ENCODE measurements at regions not wholly inside any gene's neighbourhood (a gene's known extent, or its start where the extent isn't known, plus 50 kb on each side); places are given as distances from the start of the nearest gene placed in this dataset.

- DNase-seq, result no peak
- 27% methylated on average over 3 of the region's 3 CpGs for WGBS (ENCODE audit: low lambda C conversion rate)
- H3K4me2 ChIP-seq, result no peak overlapping the region
- no peak overlapping the region for H2AFZ ChIP-seq (ENCODE audit: low read depth)
- no peak overlapping the region for H3K27ac ChIP-seq (ENCODE audit: low read depth in 2 of 2, low read length in 1 of 2)
- no peaks in the 10 kb centered on the region for H3K36me3 ChIP-seq (replicated peaks in 1 of 2; ENCODE audit: control insufficient read depth in 1 of 2, insufficient read depth in 2 of 2, low read length in 1 of 2)
- H3F3A ChIP-seq (replicated peaks; ENCODE audit: insufficient read depth), result no peaks in the 10 kb centered on the region
- H3K27me3 ChIP-seq (ENCODE audit: insufficient read depth), result no peaks in the 10 kb centered on the region
- no peaks in the 10 kb centered on the region for H3K79me2 ChIP-seq (ENCODE audit: insufficient read depth)
- no peaks in the 10 kb centered on the region for H3K9me3 ChIP-seq
- no peaks in the 10 kb centered on the region for H3K9me2 ChIP-seq
- no peaks in the 10 kb centered on the region for H4K20me1 ChIP-seq (ENCODE audit: insufficient read depth)
- TF ChIP-seq SMC3 (IDR thresholded peaks at IDR 0.05; ENCODE audit: low read depth, low read length), result no peak
- TF ChIP-seq TAF1 (IDR thresholded peaks at IDR 0.05; ENCODE audit: borderline replicate concordance, low read depth, low read length), result no peak
- TF ChIP-seq IRF3 (IDR thresholded peaks at IDR 0.05; ENCODE audit: low read depth, low read length), result no peak
- no peak for TF ChIP-seq RXRA (IDR thresholded peaks at IDR 0.05; ENCODE audit: borderline replicate concordance, low read depth)
- TF ChIP-seq REST (IDR thresholded peaks at IDR 0.05; ENCODE audit: low read depth, low read length), result no peak
- ChIA-PET POLR2A (no interaction called here), CTCF (no interaction called here)
- H3K9ac ChIP-seq, result no peak overlapping the region
- H3K4me1 ChIP-seq (ENCODE audit: control insufficient read depth in 1 of 2, insufficient read depth in 2 of 2, low read depth in 1 of 2, low read length in 1 of 2), result no peaks in the 10 kb centered on the region; a peak in 1 of 4 replicates
- no peak overlapping the region for H3K4me3 ChIP-seq (ENCODE audit: low read depth in 2 of 2, low read length in 1 of 2)
Observed at GRCh38 chr11:90803366-90803765, 580.5 kb upstream of the CHORDC1 start.

- ChIA-PET POLR2A (no interaction called here), CTCF (interaction anchor here (0.6 kb wide), 1 partner anchor 1753 kb away, joined by 3 read pairs; no protein-coding TSS in a partner anchor)
- H3K9ac ChIP-seq, result no peak overlapping the region
- no peaks in the 10 kb centered on the region for H3K9me3 ChIP-seq
- no peaks in the 10 kb centered on the region; a peak in 1 of 4 replicates for H3K4me1 ChIP-seq (ENCODE audit: control insufficient read depth in 1 of 2, insufficient read depth in 2 of 2, low read depth in 1 of 2, low read length in 1 of 2)
- no peaks in the 10 kb centered on the region for H4K20me1 ChIP-seq (ENCODE audit: insufficient read depth)
- no peaks in the 10 kb centered on the region for H3K36me3 ChIP-seq (replicated peaks in 1 of 2; ENCODE audit: control insufficient read depth in 1 of 2, insufficient read depth in 2 of 2, low read length in 1 of 2)
- H3K79me2 ChIP-seq (ENCODE audit: insufficient read depth), result no peaks in the 10 kb centered on the region
- no peak overlapping the region for H3K4me2 ChIP-seq
- H3K9me2 ChIP-seq, result no peaks in the 10 kb centered on the region
- H2AFZ ChIP-seq (ENCODE audit: low read depth), result no peak overlapping the region
- no peak overlapping the region for H3K27ac ChIP-seq (ENCODE audit: low read depth in 2 of 2, low read length in 1 of 2)
- H3F3A ChIP-seq (replicated peaks; ENCODE audit: insufficient read depth), result no peaks in the 10 kb centered on the region
- no peak overlapping the region for H3K4me3 ChIP-seq (ENCODE audit: low read depth in 2 of 2, low read length in 1 of 2)
- H3K27me3 ChIP-seq (ENCODE audit: insufficient read depth), result no peaks in the 10 kb centered on the region
- DNase-seq, result no peak
- WGBS (ENCODE audit: low lambda C conversion rate), result 50% methylated on average over 3 of the region's 3 CpGs
- TF ChIP-seq REST (IDR thresholded peaks at IDR 0.05; ENCODE audit: low read depth, low read length) (no peak), FOSL2 (IDR thresholded peaks at IDR 0.05; ENCODE audit: borderline replicate concordance, low read depth) (no peak), GATA2 (CRISPR knock-in tag; IDR thresholded peaks at IDR 0.05) (no peak), CTCF (IDR thresholded peaks at IDR 0.05) (no peak), GABPA (IDR thresholded peaks at IDR 0.05; ENCODE audit: low read depth) (no peak), TCF12 (IDR thresholded peaks at IDR 0.05) (no peak), MAX (IDR thresholded peaks at IDR 0.05; ENCODE audit: low read depth) (no peak), RCOR1 (IDR thresholded peaks at IDR 0.05; ENCODE audit: low read length) (no peak), MXI1 (IDR thresholded peaks at IDR 0.05; ENCODE audit: low read depth, low read length) (no peak), RFX5 (IDR thresholded peaks at IDR 0.05; ENCODE audit: low read length) (no peak), IRF3 (IDR thresholded peaks at IDR 0.05; ENCODE audit: low read depth, low read length) (no peak), NRF1 (IDR thresholded peaks at IDR 0.05; ENCODE audit: low read depth, low read length) (no peak), FOXM1 (IDR thresholded peaks at IDR 0.05; ENCODE audit: low read depth) (no peak)
Observed at GRCh38 chr11:90798769-90799168, 575.9 kb upstream of the CHORDC1 start.

Data from SK-N-SH (cell line).